ENCODE measurements at regions not wholly inside any gene's neighbourhood (a gene's known extent, or its start where the extent isn't known, plus 50 kb on each side); places are given as distances from the start of the nearest gene placed in this dataset.

- Histone ChIP-seq H3K4me3 (ENCODE audit: low read length in 3 of 3) (no peak overlapping the region), H3K9me3 (ENCODE audit: control insufficient read depth in 2 of 3, insufficient read depth in 1 of 3, low read length in 3 of 3) (peaks cover 0 to 4% (median 0%) of the 10 kb centered on the region in 3 donors), H3K27me3 (ENCODE audit: control insufficient read depth, insufficient read depth, low read length) (no peaks in the 10 kb centered on the region), H3K9ac (ENCODE audit: low read length in 3 of 3) (no peak overlapping the region), H3K36me3 (ENCODE audit: control insufficient read depth in 2 of 3, insufficient read depth in 3 of 3, low read length in 3 of 3) (no peaks in the 10 kb centered on the region), H3K4me1 (ENCODE audit: control insufficient read depth in 2 of 3, insufficient read depth in 2 of 3, low read depth in 1 of 3, low read length in 3 of 3) (no peaks in the 10 kb centered on the region), H3K27ac (ENCODE audit: low read depth in 2 of 2, low read length in 2 of 2) (no peak overlapping the region)
- intact Hi-C loops (cut with DNase I) = no loop called here
- FAIRE-seq (no peak), DNase-seq (no peak)
- TF ChIP-seq, protein P1, sequence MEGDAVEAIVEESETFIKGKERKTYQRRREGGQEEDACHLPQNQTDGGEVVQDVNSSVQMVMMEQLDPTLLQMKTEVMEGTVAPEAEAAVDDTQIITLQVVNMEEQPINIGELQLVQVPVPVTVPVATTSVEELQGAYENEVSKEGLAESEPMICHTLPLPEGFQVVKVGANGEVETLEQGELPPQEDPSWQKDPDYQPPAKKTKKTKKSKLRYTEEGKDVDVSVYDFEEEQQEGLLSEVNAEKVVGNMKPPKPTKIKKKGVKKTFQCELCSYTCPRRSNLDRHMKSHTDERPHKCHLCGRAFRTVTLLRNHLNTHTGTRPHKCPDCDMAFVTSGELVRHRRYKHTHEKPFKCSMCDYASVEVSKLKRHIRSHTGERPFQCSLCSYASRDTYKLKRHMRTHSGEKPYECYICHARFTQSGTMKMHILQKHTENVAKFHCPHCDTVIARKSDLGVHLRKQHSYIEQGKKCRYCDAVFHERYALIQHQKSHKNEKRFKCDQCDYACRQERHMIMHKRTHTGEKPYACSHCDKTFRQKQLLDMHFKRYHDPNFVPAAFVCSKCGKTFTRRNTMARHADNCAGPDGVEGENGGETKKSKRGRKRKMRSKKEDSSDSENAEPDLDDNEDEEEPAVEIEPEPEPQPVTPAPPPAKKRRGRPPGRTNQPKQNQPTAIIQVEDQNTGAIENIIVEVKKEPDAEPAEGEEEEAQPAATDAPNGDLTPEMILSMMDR (IDR thresholded peaks at IDR 0.05; ENCODE audit: borderline replicate concordance, extremely low read depth, insufficient read depth) = no peak
These were observed 679.2 kb upstream of the ZNF804A start for GRCh38 chr2:183919167-183919566.

DNA sequence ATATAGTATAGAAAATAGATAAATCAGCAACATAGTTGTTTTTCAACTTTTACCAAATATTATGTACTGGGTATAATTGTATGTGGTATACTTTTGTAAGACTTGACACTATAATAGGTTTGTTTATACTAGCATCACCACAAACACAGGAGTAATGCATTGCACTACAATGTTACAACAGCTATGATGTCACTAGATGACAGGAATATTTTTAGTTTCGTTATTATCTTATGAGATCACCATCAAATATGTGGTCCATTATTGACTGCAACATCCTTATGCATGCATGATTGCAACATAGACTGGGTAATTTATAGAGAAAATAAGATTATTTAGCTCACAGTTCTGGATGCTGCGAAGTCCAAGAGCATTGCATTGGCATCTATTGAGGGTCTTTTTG is 678.4 kb upstream of the ZNF804A start:
- intact Hi-C loops (cut with DNase I) = no loop called here
- DNase-seq (no peak), FAIRE-seq (no peak)

DNA sequence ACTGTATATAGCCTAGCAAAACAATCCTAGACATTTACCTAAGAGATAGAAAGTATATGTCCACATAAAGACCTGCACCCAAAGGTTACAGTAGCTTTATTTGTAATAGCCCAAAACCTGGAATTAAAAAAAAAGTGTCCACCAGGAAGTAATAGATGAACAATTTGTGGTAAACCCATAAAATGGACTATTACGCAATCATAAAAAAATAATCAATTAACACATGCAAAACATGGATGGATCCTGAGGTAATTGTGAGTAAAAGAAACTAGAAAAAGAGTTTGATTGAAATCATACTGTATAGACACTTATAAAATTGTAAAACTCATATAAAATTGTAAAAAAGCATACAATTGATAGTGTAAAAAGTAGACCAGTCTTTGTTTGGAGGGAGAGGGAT is 673.0 kb upstream of the ZNF804A start:
- no peaks in the 10 kb centered on the region for H3K4me1 ChIP-seq (ENCODE audit: control insufficient read depth in 2 of 3, insufficient read depth in 2 of 3, low read depth in 1 of 3, low read length in 3 of 3)
- FAIRE-seq (no peak), DNase-seq (no peak)
- H3K4me3 ChIP-seq (ENCODE audit: low read length in 3 of 3) = no peak overlapping the region
- no peaks in the 10 kb centered on the region for H3K27me3 ChIP-seq (ENCODE audit: control insufficient read depth, insufficient read depth, low read length)
- peaks cover 0 to 4% (median 0%) of the 10 kb centered on the region in 3 donors for H3K9me3 ChIP-seq (ENCODE audit: control insufficient read depth in 2 of 3, insufficient read depth in 1 of 3, low read length in 3 of 3)
- H3K36me3 ChIP-seq (ENCODE audit: control insufficient read depth in 2 of 3, insufficient read depth in 3 of 3, low read length in 3 of 3) = no peaks in the 10 kb centered on the region
- no peak overlapping the region for H3K27ac ChIP-seq (ENCODE audit: low read depth in 2 of 2, low read length in 2 of 2)
- no peak overlapping the region for H3K9ac ChIP-seq (ENCODE audit: low read length in 3 of 3)
- TF ChIP-seq, protein P1 (IDR thresholded peaks at IDR 0.05; ENCODE audit: borderline replicate concordance, extremely low read depth, insufficient read depth) = no peak
- intact Hi-C loops (cut with DNase I) = no loop called here

More for the DNA sequence above, 678.4 kb upstream of the ZNF804A start:
- Histone ChIP-seq H3K27me3 (ENCODE audit: control insufficient read depth, insufficient read depth, low read length) (no peaks in the 10 kb centered on the region), H3K9me3 (ENCODE audit: control insufficient read depth in 2 of 3, insufficient read depth in 1 of 3, low read length in 3 of 3) (peaks cover 0 to 4% (median 0%) of the 10 kb centered on the region in 3 donors), H3K4me1 (ENCODE audit: control insufficient read depth in 2 of 3, insufficient read depth in 2 of 3, low read depth in 1 of 3, low read length in 3 of 3) (no peaks in the 10 kb centered on the region), H3K9ac (ENCODE audit: low read length in 3 of 3) (no peak overlapping the region), H3K27ac (ENCODE audit: low read depth in 2 of 2, low read length in 2 of 2) (no peak overlapping the region), H3K36me3 (ENCODE audit: control insufficient read depth in 2 of 3, insufficient read depth in 3 of 3, low read length in 3 of 3) (no peaks in the 10 kb centered on the region), H3K4me3 (ENCODE audit: low read length in 3 of 3) (no peak overlapping the region)
- TF ChIP-seq, protein P1 (IDR thresholded peaks at IDR 0.05; ENCODE audit: borderline replicate concordance, extremely low read depth, insufficient read depth) = no peak

DNA sequence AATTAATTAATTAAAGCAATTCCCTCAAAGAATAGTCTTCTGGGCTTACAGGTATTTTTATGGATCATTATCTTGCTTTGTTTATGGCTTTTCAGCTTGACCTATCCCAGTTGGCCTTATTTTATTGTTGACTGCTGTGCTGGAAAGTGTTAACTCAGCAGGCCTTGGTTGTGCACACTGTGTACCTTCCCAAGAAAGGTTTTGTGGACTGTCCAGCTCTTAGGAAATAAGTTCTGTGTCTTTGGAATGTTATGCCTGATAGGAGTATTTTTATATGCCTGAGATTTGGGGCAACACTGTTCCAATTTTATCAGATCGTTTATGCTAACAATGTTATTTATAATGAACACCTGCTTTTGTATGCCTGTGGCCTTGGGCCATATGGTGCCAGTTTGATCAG is 671.9 kb upstream of the ZNF804A start:
- Histone ChIP-seq H3K4me1 (ENCODE audit: control insufficient read depth in 2 of 3, insufficient read depth in 2 of 3, low read depth in 1 of 3, low read length in 3 of 3) (no peaks in the 10 kb centered on the region), H3K27ac (ENCODE audit: low read depth in 2 of 2, low read length in 2 of 2) (no peak overlapping the region), H3K9me3 (ENCODE audit: control insufficient read depth in 2 of 3, insufficient read depth in 1 of 3, low read length in 3 of 3) (no peaks in the 10 kb centered on the region), H3K27me3 (ENCODE audit: control insufficient read depth, insufficient read depth, low read length) (no peaks in the 10 kb centered on the region), H3K9ac (ENCODE audit: low read length in 3 of 3) (no peak overlapping the region), H3K4me3 (ENCODE audit: low read length in 3 of 3) (no peak overlapping the region), H3K36me3 (ENCODE audit: control insufficient read depth in 2 of 3, insufficient read depth in 3 of 3, low read length in 3 of 3) (no peaks in the 10 kb centered on the region)
- TF ChIP-seq, protein P1 (IDR thresholded peaks at IDR 0.05; ENCODE audit: borderline replicate concordance, extremely low read depth, insufficient read depth) = no peak
- FAIRE-seq (no peak), DNase-seq (no peak)
- intact Hi-C loops (cut with DNase I) = no loop called here
